ENCODE measurements at regions not wholly inside any gene's neighbourhood (a gene's known extent, or its start where the extent isn't known, plus 50 kb on each side); places are given as distances from the start of the nearest gene placed in this dataset.

GRCh38 chr19:56969759-56970178 is 129.2 kb upstream of the PEG3 start:
- FAIRE-seq (no peak), DNase-seq (no peak), ATAC-seq (no peak)
- no peak for TF ChIP-seq CTCF (IDR thresholded peaks at IDR 0.05)
- no peak overlapping the region for H3K27ac ChIP-seq
- no peaks in the 10 kb centered on the region for H3K27me3 ChIP-seq
- intact Hi-C loops (cut with DNase I) = no loop called here
- 12 to 13% methylated on average over 6 of the region's 6 CpGs for WGBS, 2 donors
- no peaks in the 10 kb centered on the region for H3K36me3 ChIP-seq
- H3K9me3 ChIP-seq = no peaks in the 10 kb centered on the region
- no peaks in the 10 kb centered on the region for H3K4me1 ChIP-seq
- H3K4me3 ChIP-seq = no peak overlapping the region

GRCh38 chr19:56971230-56971629 is 130.7 kb upstream of the PEG3 start:
- Histone ChIP-seq H3K4me3 (no peak overlapping the region), H3K4me1 (no peaks in the 10 kb centered on the region), H3K27me3 (no peaks in the 10 kb centered on the region), H3K27ac (no peak overlapping the region), H3K9me3 (no peaks in the 10 kb centered on the region), H3K36me3 (no peaks in the 10 kb centered on the region)
- intact Hi-C loops (cut with DNase I) = no loop called here
- ATAC-seq (no peak), DNase-seq (no peak), FAIRE-seq (no peak)
- 51 to 62% methylated on average over 14 of the region's 14 CpGs for WGBS, 2 donors
- TF ChIP-seq CTCF (IDR thresholded peaks at IDR 0.05) = no peak

- no peaks in the 10 kb centered on the region for H3K4me1 ChIP-seq
- H3K27me3 ChIP-seq = no peaks in the 10 kb centered on the region
- ATAC-seq = no peak
- H3K36me3 ChIP-seq = no peaks in the 10 kb centered on the region
- DNase-seq = no peak
- no peak overlapping the region for H3K27ac ChIP-seq
- intact Hi-C loops (cut with DNase I) = no loop called here
- TF ChIP-seq CTCF (IDR thresholded peaks at IDR 0.05) = no peak
- FAIRE-seq = no peak
- no peak overlapping the region for H3K4me3 ChIP-seq
- H3K9me3 ChIP-seq = no peaks in the 10 kb centered on the region
- WGBS, 2 donors = 61 to 65% methylated on average over 16 of the region's 16 CpGs
These were observed 131.8 kb upstream of the PEG3 start for GRCh38 chr19:56972291-56972841.

- Histone ChIP-seq H3K36me3 (no peaks in the 10 kb centered on the region), H3K4me3 (no peak overlapping the region), H3K9me3 (no peaks in the 10 kb centered on the region), H3K27me3 (no peaks in the 10 kb centered on the region), H3K27ac (no peak overlapping the region), H3K4me1 (no peaks in the 10 kb centered on the region)
- WGBS, 2 donors = 21 to 26% methylated on average over 12 of the region's 12 CpGs
- DNase-seq (no peak), FAIRE-seq (no peak), ATAC-seq (no peak)
- intact Hi-C loops (cut with DNase I) = no loop called here
- TF ChIP-seq CTCF (IDR thresholded peaks at IDR 0.05) = no peak
These were observed 133.4 kb upstream of the PEG3 start for GRCh38 chr19:56973713-56974555.

Measured in pancreas (tissue), 10 donors.